ENCODE measurements at regions not wholly inside any gene's neighbourhood (a gene's known extent, or its start where the extent isn't known, plus 50 kb on each side); places are given as distances from the start of the nearest gene placed in this dataset.

DNA sequence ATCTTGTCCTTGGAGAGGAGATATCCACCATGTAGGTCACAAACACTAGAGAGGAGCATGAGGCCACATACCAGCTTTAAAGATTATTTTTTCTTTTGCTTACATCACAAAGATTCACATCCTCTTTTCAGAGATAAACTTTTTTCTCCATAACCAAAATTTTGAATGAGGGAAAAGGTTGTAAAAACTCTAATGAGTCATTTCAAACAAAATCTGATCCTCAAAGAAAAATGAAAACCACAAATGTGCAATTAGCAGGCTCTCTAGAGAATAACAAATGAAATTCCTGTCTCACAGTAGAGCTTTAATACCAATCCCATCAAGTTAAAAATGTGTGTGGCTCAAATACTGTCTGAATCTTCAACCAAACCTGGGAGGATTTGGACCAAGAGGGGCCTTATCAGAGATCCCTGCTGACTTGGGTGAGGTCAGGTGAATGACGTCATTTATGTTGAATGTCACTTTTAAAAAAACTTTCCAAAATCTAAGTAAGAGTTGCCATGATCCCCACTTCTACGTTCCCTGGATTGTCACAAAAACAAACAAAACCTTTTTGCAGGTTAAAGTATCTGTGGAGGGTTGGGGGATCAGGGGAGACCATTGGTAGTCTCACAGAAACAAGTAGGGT lies 261.5 kb upstream of the NPSR1 start:
- DNase-seq: peak; percentile 26

DNA sequence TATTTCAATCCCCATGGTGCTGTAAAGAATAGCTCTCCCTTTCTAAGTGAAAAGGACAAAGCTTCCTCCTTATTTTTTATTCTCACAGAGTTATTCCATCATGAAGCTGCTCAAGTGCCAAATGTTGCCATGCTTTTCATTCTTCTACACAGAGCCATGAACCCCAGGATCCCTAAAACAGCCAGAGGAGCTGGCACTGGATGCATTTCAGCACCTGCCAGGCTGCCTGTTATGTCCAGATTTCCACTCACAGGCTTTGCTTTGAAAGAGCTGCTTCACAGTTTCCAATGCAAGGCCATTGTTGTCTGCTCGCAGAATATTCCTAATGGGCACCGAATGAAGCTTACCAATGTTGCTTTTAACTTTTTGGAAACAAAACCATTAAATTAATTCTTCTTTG lies 256.2 kb upstream of the NPSR1 start:
- no peak for DNase-seq

GRCh38 chr7:34406848-34407530 lies 251.0 kb upstream of the NPSR1 start:
- no peak for DNase-seq

- DNase-seq: no peak
Measured at GRCh38 chr7:34407586-34407985, 250.4 kb upstream of the NPSR1 start.

DNA sequence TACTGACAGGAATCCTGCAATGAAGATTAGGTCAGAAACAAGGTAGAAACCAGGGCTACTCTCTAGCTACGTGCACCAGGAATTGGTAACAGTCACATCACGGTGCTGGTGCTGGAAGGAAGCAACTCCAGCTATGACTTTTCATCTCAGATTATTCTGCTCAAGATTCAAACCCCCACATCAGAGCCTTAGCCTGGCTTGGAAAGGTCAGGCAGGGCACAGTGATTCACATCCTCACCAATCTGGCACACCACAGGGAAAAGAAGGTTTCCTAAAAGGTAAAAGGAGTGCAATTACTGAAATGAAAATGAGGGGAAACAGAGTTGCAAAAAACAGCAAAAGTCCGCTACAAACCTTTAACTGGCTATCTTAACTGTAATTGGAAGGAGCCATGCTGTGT lies 240.2 kb upstream of the NPSR1 start:
- no peak for DNase-seq

GRCh38 chr7:34421526-34421925 lies 236.5 kb upstream of the NPSR1 start:
- no peak for DNase-seq

GRCh38 chr7:34425194-34425593 lies 232.8 kb upstream of the NPSR1 start:
- no peak for DNase-seq

DNA sequence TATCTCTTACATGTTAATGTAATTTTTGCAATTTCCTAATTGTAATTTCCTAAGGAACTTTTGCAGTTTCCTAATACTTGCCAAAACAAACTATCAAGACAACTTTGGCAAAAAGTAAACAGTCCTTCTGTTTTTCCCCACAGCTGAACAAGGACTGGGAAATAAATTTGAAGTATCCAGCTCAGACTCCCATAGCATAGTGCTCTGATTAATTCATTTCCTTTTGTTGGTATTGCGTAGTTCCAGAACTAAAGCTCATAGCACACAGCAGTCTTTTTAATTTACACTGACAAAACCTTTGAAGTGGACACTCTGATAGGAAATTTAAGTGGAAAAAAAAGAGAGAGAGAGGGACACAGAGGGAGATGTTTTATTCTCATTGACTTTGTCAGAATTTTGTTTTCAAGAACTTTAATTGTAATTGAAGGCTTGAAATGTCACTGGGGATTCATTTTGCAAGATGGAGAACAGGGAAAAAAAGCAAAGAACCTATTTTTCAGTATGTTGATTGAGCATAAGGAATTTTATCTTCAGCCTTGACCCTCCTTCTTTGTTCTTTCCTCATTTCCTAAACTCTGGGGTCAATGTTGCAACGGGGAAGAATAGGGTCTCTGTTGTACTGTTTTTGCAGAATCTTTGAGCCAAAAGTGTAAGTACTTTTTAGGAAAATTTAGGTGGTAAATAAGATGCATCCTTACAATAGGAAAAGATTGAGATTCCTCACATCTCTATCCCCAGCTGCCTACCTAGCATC lies 232.2 kb upstream of the NPSR1 start:
- DNase-seq: no peak

DNA sequence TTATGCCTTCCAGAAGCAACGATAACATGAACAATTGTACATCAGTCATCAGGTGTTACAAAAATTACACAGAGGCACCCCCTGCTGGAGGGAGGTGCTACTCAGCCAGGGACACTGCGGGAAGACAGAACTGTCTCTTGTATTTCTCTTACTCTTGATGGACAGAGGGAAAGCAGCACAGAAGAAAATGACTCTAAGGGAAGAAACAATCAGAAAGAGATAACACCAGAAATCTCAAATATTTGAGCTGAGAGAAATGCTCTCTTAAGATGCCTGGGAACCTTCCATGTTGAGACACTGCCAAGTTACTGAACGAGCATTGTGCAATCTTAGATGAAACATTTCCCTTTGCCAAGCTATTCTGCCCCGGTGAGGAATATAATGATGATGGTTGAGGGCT lies 227.6 kb upstream of the NPSR1 start:
- DNase-seq: peak; percentile 63

GRCh38 chr7:34438436-34438835 lies 219.6 kb upstream of the NPSR1 start:
- no peak for DNase-seq

DNA sequence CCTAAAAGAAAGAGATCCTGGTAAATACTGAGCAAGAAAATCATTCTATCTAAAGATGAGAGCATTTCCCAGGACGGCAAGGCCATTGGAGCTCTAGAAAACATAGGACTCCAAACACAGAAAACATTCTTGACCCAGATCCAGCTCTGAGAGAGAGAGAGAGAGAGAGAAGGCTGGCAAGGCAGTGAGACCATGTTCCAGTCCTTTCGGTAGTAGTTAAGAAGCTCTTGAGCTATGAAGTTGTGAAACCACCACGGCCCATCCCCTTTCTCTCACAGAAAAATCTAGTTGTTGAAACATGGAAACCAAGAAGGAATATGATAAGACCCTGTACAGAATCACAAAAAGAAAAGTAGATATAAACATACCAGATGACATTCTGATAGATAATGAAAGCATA lies 212.4 kb upstream of the NPSR1 start:
- no peak for DNase-seq

DNA sequence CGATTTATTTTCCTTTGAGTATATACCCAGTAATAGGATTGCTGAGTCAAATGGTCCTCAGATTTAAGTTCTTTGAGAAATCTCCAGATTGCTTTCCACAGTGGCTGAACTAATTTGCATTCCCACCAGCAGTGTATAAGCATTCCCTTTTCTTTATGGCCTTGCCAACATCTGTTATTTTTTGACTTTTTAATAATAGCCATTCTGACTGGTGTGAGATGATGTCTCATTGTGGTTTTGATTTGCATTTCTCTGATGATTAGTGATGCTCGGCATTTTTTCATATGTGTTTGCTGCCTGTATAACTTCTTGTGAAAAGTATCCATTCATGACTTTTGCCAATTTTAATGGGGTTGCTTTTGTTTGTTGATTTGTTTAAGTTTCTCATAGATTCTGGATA lies 209.5 kb upstream of the NPSR1 start:
- DNase-seq: peak; percentile 41

- DNase-seq: no peak
Measured at GRCh38 chr7:34449765-34450164, 208.3 kb upstream of the NPSR1 start.

- no peak for DNase-seq
Measured at GRCh38 chr7:34451183-34451582, 206.8 kb upstream of the NPSR1 start.

GRCh38 chr7:34451923-34452322 lies 206.1 kb upstream of the NPSR1 start:
- DNase-seq: peak; percentile 75

DNA sequence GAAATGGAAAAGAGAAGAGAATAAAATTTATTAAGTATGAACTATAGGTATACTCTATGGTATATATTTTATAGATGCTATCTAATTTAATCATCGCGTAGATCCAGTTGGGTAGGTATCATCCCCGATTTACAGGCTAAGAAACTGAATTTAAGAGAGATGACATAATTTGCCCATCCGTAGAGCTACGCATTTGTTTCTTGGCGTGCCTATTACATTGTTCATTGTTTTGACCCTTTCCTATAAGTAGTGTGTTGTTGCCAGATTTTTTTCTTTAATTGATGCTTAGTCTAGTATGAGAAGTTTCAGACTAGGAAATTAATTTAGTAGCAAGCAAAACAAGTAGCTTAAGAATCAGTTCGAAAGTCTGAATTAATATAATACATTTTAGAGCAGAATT lies 205.7 kb upstream of the NPSR1 start:
- no peak for DNase-seq

GRCh38 chr7:34453150-34453549 lies 204.9 kb upstream of the NPSR1 start:
- DNase-seq: peak; percentile 63

DNA sequence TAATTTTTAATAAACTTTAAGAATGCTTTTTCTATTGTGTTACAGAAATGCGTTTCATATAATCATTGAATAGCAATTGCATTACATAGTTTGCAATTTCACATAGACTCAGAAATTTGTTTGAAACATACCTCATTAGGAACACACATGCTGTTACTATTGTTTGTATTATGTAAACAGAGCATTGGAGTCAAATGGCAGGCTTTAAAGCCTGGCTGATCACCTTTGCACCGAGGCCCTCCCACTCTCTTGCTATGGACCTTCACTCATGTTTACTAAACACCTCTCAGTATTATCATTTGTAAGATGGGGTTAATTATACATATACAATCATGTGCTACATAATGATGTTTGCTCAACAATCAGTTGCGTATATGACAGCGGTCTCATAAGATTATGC lies 203.6 kb upstream of the NPSR1 start:
- no peak for DNase-seq

GRCh38 chr7:34457329-34457728 lies 200.7 kb upstream of the NPSR1 start:
- DNase-seq: no peak

DNA sequence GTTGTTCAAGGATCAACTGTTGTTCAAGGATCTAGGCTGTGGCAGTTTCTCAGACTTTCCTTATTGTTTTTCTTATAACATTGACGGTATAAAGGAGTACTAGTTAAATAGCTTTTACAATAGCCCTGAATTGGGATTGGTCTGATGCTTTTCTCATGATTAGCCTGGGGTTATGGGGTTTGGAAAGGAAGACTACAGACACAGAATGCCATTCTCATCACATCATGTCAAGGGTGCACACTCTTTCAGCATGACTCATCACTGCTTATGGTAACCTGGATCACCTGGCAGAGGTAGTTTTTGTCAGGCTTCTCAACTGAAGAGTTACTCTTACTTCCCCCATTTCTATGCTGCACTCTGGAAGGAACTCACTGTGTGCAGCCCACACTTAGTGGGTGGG lies 194.2 kb upstream of the NPSR1 start:
- no peak for DNase-seq

DNA sequence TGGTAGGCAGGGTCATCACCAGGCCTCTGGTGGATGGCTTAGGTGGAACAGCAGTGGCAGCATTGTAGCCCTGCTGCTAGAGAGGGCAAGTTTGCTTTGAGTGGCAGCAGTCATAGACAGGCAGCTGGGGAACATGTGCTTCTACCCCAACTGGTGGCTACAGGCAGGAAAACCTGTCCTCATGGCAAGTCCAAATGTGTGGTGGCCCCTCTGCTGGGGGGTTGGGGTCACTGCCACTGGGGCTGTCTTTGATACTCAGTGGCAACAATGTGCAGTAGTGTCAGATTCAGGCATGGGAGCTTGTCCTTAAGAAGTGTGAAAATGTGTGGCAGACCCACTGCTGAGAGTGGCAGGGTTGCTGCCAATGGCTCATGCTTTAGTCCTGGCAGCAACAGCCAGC lies 186.2 kb upstream of the NPSR1 start:
- no peak for DNase-seq

GRCh38 chr7:34486371-34486770 lies 171.6 kb upstream of the NPSR1 start:
- DNase-seq: no peak

DNA sequence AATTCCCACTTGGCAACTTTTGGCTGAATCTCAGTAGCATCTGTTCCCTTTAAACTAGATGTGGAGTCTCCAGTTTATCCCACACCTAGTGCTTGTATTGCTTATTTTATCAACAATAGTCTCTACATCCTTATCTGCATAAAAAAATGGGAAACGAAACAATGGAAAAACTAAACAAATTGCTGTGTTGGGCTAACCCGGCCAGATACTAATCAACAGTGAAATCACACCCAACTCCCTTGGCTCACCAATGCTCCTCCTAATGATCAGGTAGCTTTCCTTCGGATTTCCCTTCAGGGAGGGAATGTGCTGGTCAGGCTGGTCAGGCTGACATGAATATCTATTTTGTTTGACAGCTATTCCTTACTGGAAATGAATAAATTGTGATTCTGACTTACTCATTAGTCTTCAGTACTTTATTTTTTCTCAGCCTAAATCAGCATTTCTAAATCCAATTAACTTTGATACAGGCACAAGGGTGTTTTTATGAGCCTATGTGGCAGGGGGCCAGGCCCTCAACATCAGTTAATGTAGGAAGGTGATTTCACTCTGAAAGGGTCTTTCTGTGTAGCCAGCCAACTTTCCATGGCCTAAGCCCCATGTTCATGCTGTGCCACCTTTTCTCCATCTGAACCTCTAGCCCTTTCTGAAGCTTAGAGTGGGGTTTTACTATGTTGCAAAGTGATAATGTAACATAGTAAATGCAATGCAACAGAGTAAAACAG lies 170.5 kb upstream of the NPSR1 start:
- no peak for DNase-seq

GRCh38 chr7:34488766-34489165 lies 169.3 kb upstream of the NPSR1 start:
- no peak for DNase-seq
